ENCODE measurements at regions not wholly inside any gene's neighbourhood (a gene's known extent, or its start where the extent isn't known, plus 50 kb on each side); places are given as distances from the start of the nearest gene placed in this dataset.

DNA sequence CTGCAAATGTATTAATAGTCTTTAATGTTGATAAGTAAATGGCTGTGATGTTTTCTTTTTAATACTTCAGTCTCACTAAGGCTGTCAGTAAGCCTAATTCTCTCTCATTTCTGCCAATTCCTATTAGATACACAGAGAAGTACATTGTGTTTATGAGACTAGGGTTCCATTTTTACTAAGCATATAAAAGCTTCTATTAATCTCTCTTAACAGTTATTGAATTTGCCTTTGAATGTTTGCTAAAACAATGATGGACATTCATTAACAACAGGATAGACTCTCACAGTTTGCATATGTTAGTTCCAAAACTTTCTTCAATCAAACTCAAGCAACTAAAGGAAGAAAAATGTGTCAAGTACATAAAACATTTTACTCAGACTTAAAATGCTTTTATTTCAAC lies 659.3 kb downstream of the TLE1 start (continued):
- TF ChIP-seq, protein P1, sequence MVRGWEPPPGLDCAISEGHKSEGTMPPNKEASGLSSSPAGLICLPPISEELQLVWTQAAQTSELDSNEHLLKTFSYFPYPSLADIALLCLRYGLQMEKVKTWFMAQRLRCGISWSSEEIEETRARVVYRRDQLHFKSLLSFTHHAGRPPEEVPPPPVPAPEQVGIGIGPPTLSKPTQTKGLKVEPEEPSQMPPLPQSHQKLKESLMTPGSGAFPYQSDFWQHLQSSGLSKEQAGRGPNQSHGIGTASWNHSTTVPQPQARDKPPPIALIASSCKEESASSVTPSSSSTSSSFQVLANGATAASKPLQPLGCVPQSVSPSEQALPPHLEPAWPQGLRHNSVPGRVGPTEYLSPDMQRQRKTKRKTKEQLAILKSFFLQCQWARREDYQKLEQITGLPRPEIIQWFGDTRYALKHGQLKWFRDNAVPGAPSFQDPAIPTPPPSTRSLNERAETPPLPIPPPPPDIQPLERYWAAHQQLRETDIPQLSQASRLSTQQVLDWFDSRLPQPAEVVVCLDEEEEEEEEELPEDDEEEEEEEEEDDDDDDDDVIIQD (CRISPR knock-in tag; IDR thresholded peaks at IDR 0.05): no peak
- TF ChIP-seq ZNF436 (CRISPR knock-in tag; IDR thresholded peaks at IDR 0.05): no peak

DNA sequence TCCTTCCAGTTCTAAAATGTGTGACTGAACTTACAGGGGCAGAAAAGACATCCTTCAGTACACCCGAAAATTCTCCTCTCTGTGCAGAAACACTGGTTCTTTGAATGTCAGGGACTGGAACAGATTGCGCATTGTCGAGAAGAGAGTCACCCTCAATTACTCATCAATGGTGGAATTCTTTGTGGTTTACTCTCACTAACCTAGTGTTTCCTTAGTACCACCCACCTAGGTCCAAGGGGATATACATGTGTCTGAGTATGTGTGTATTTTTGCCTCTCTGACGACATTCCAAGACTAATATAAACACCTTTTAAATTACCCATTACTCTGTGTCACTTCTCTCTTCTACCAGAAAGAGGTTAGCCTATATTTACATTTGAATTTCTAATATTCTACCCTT lies 660.8 kb downstream of the TLE1 start:
- no peak overlapping the region for H3K9ac ChIP-seq (ENCODE audit: insufficient read depth in 1 of 2, low read depth in 2 of 2, low read length in 2 of 2)
- ChIA-PET POLR2A (no interaction called here), CTCF (ENCODE audit: low intra/inter-chr PET ratio) (no interaction called here)
- intact Hi-C loops (cut with micrococcal nuclease): no loop called here
- H3K4me1 ChIP-seq (replicated peaks in 1 of 2; ENCODE audit: control insufficient read depth in 2 of 2, insufficient read depth in 2 of 2, low read length in 2 of 2): no peaks in the 10 kb centered on the region
- H3K36me3 ChIP-seq (ENCODE audit: control insufficient read depth, insufficient read depth, low read length): no peaks in the 10 kb centered on the region
- DNase-seq (ENCODE audit: extremely low read depth in 1 of 4, low spot score in 3 of 4): no peak
- H4K20me1 ChIP-seq (replicated peaks; ENCODE audit: control insufficient read depth, insufficient read depth, low read length): no peaks in the 10 kb centered on the region
- no peak overlapping the region for H3K4me2 ChIP-seq (ENCODE audit: insufficient read depth, low read length)
- no peaks in the 10 kb centered on the region for H3K27me3 ChIP-seq (ENCODE audit: control insufficient read depth in 2 of 2, insufficient read depth in 2 of 2, low read length in 2 of 2)
- 0% methylated on average over 4 of the region's 4 CpGs for WGBS (ENCODE audit: insufficient coverage, low coverage, missing lambda C conversion rate)
- H2AFZ ChIP-seq (ENCODE audit: low read depth, low read length): no peak overlapping the region
- no peak overlapping the region for H3K27ac ChIP-seq (ENCODE audit: extremely low read depth, low read depth, low read length)
- FAIRE-seq: no peak
- H3K9me3 ChIP-seq (replicated peaks; ENCODE audit: control insufficient read depth, insufficient read depth, low read depth, low read length): no peaks in the 10 kb centered on the region
- no TSS peak for BruUV-seq (replicated peaks)
- no peak for ATAC-seq
- in situ Hi-C loops (cut with MboI): no loop called here
- no peaks in the 10 kb centered on the region for H3K79me2 ChIP-seq (ENCODE audit: control insufficient read depth, insufficient read depth, low read length)
- no peaks in the 10 kb centered on the region for H3K9me1 ChIP-seq (ENCODE audit: control insufficient read depth, insufficient read depth, low read length)
- no peak overlapping the region for H3K4me3 ChIP-seq
- TF ChIP-seq NRF1 (conservative IDR thresholded peaks at IDR 0.05 in 1 of 2, IDR thresholded peaks at IDR 0.05 in 1 of 2): no peak
- TF ChIP-seq ZNF695 (CRISPR knock-in tag; IDR thresholded peaks at IDR 0.05): no peak
- TF ChIP-seq, protein P2, sequence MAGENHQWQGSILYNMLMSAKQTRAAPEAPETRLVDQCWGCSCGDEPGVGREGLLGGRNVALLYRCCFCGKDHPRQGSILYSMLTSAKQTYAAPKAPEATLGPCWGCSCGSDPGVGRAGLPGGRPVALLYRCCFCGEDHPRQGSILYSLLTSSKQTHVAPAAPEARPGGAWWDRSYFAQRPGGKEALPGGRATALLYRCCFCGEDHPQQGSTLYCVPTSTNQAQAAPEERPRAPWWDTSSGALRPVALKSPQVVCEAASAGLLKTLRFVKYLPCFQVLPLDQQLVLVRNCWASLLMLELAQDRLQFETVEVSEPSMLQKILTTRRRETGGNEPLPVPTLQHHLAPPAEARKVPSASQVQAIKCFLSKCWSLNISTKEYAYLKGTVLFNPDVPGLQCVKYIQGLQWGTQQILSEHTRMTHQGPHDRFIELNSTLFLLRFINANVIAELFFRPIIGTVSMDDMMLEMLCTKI (IDR thresholded peaks at IDR 0.05; ENCODE audit: partially characterized antibody): no peak
- TF ChIP-seq GTF2E2 (tag; IDR thresholded peaks at IDR 0.05): no peak
- TF ChIP-seq NFIC (IDR thresholded peaks at IDR 0.05): no peak
- TF ChIP-seq, protein P1 (CRISPR knock-in tag; IDR thresholded peaks at IDR 0.05): no peak
- TF ChIP-seq ETV1 (tag; conservative IDR thresholded peaks at IDR 0.05; ENCODE audit: low read depth): no peak
- no peak for TF ChIP-seq MCM5 (IDR thresholded peaks at IDR 0.05; ENCODE audit: low read depth)
- TF ChIP-seq, protein P3, sequence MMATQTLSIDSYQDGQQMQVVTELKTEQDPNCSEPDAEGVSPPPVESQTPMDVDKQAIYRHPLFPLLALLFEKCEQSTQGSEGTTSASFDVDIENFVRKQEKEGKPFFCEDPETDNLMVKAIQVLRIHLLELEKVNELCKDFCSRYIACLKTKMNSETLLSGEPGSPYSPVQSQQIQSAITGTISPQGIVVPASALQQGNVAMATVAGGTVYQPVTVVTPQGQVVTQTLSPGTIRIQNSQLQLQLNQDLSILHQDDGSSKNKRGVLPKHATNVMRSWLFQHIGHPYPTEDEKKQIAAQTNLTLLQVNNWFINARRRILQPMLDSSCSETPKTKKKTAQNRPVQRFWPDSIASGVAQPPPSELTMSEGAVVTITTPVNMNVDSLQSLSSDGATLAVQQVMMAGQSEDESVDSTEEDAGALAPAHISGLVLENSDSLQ (IDR thresholded peaks at IDR 0.05): no peak
- no peak for TF ChIP-seq SRSF9 (IDR thresholded peaks at IDR 0.05; ENCODE audit: borderline replicate concordance, low read depth, low read length)
- no peak for TF ChIP-seq ZNF778 (CRISPR knock-in tag; IDR thresholded peaks at IDR 0.05)
- no peak for TF ChIP-seq ARNT (IDR thresholded peaks at IDR 0.05)
- no peak for TF ChIP-seq MAFG (tag; conservative IDR thresholded peaks at IDR 0.05)
- TF ChIP-seq, protein P4, sequence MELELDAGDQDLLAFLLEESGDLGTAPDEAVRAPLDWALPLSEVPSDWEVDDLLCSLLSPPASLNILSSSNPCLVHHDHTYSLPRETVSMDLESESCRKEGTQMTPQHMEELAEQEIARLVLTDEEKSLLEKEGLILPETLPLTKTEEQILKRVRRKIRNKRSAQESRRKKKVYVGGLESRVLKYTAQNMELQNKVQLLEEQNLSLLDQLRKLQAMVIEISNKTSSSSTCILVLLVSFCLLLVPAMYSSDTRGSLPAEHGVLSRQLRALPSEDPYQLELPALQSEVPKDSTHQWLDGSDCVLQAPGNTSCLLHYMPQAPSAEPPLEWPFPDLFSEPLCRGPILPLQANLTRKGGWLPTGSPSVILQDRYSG (tag; conservative IDR thresholded peaks at IDR 0.05; ENCODE audit: low read depth): no peak
